DND-41 (cell line): ENCODE measurements at regions not wholly inside any gene's neighbourhood (a gene's known extent, or its start where the extent isn't known, plus 50 kb on each side); places are given as distances from the start of the nearest gene placed in this dataset.

Experiments used
- ATAC-seq: fragments of 200-7000 bp; cut with Tn5 transposase; 3 replicates; pipeline ENCODE4 v1.9.1; 2021; ENCODE audit warnings: low read depth; ENCODE audit not compliant: insufficient read depth
- DNase-seq: peaks from one replicate; pipeline ENCODE4 v3.0.0-alpha.2; 2020
- H2AFZ ChIP-seq: 2 replicates; pipeline ENCODE4 v1.6.0; 2012; ENCODE audit warnings: low read depth, low read length
- H3K27ac ChIP-seq: 2 replicates; pipeline ENCODE4 v1.5.1; 2012; ENCODE audit warnings: low read length, inconsistent platforms
- H3K27me3 ChIP-seq: fragments of 200-600 bp; sonication (generic); 2 replicates; pipeline ENCODE4 v1.6.0; 2012; ENCODE audit warnings: low read length, mild to moderate bottlenecking, inconsistent platforms; ENCODE audit not compliant: insufficient read depth, poor library complexity
- H3K36me3 ChIP-seq: 2 replicates; pipeline ENCODE4 v1.5.1; 2012; ENCODE audit warnings: low read length, inconsistent platforms; ENCODE audit not compliant: insufficient read depth
- H3K4me1 ChIP-seq: 2 replicates; pipeline ENCODE4 v1.5.1; 2012; ENCODE audit warnings: mild to moderate bottlenecking, low read length; ENCODE audit not compliant: insufficient read depth
- H3K4me2 ChIP-seq: 2 replicates; pipeline ENCODE4 v1.6.0; 2012; ENCODE audit warnings: mild to moderate bottlenecking, moderate library complexity, low read length, inconsistent platforms; ENCODE audit not compliant: insufficient read depth
- H3K4me3 ChIP-seq, 2 experiments: fragments of 200-600 bp in 1 of 2; shearing (Covaris generic) in 1 of 2; 2 replicates each; pipeline ENCODE4 v1.5.1; 2012 to 2016; ENCODE audit warnings: inconsistent platforms in 2 of 2, low read length in 2 of 2, mild to moderate bottlenecking in 2 of 2, low read depth in 1 of 2, moderate library complexity in 1 of 2
- H3K79me2 ChIP-seq: 2 replicates; pipeline ENCODE4 v1.6.0; 2012; ENCODE audit warnings: low read length, inconsistent platforms; ENCODE audit not compliant: insufficient read depth
- H3K9ac ChIP-seq: 2 replicates; pipeline ENCODE4 v1.6.0; 2012; ENCODE audit warnings: low read depth, mild to moderate bottlenecking, inconsistent platforms, low read length, moderate library complexity
- H3K9me3 ChIP-seq: 2 replicates; pipeline ENCODE4 v1.5.1; 2012; ENCODE audit warnings: low read length, moderate library complexity, mild to moderate bottlenecking, inconsistent platforms; ENCODE audit not compliant: insufficient read depth, severe bottlenecking
- H4K20me1 ChIP-seq: 2 replicates; pipeline ENCODE4 v1.6.0; 2012; ENCODE audit warnings: low read length; ENCODE audit not compliant: insufficient read depth
- EZH2 ChIP-seq: IDR thresholded peaks from 3 replicates; pipeline ENCODE4 v1.6.1; 2012; ENCODE audit warnings: borderline replicate concordance, low read depth, mild to moderate bottlenecking, moderate library complexity, low read length, inconsistent platforms; ENCODE audit not compliant: severe bottlenecking
- TF ChIP-seq, protein P1 (sequence below): IDR thresholded peaks from 2 replicates; pipeline ENCODE4 v1.5.1; 2012; ENCODE audit warnings: borderline replicate concordance, low read length, moderate library complexity, mild to moderate bottlenecking; ENCODE audit not compliant: poor library complexity, severe bottlenecking; ENCODE audit errors: extremely low read depth

DNA sequence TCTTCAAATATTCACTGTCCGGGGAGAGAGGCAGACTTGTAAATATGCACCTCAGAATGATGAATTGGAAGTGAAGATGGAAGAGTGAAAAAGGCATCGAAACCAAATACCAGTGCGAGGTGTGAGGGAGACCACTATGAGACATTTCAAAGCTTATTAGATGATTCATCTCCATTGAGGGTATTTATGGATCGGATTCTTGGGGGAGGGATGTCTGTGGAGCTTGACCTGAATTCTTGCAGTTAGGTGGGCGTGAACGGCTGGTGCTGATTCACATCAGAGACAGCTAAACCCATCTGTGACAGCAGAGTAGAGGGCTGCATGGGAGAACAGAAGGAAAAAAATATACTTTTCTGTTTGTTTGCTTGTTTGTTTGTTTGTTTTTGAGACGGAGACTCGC is 677.2 kb downstream of the AACS start:
- no peaks in the 10 kb centered on the region for H3K36me3 ChIP-seq
- DNase-seq: no peak
- TF ChIP-seq EZH2: no peak
- TF ChIP-seq, protein P1, sequence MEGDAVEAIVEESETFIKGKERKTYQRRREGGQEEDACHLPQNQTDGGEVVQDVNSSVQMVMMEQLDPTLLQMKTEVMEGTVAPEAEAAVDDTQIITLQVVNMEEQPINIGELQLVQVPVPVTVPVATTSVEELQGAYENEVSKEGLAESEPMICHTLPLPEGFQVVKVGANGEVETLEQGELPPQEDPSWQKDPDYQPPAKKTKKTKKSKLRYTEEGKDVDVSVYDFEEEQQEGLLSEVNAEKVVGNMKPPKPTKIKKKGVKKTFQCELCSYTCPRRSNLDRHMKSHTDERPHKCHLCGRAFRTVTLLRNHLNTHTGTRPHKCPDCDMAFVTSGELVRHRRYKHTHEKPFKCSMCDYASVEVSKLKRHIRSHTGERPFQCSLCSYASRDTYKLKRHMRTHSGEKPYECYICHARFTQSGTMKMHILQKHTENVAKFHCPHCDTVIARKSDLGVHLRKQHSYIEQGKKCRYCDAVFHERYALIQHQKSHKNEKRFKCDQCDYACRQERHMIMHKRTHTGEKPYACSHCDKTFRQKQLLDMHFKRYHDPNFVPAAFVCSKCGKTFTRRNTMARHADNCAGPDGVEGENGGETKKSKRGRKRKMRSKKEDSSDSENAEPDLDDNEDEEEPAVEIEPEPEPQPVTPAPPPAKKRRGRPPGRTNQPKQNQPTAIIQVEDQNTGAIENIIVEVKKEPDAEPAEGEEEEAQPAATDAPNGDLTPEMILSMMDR: no peak
- H3K27ac ChIP-seq: no peak overlapping the region
- H3K9me3 ChIP-seq: no peaks in the 10 kb centered on the region
- H3K27me3 ChIP-seq: no peaks in the 10 kb centered on the region
- H4K20me1 ChIP-seq: no peaks in the 10 kb centered on the region
- H3K9ac ChIP-seq: no peak overlapping the region
- no peak overlapping the region for H2AFZ ChIP-seq
- no peaks in the 10 kb centered on the region for H3K4me1 ChIP-seq
- H3K4me2 ChIP-seq: no peak overlapping the region
- no peak overlapping the region for H3K4me3 ChIP-seq
- no peak for ATAC-seq
- no peaks in the 10 kb centered on the region for H3K79me2 ChIP-seq

DNA sequence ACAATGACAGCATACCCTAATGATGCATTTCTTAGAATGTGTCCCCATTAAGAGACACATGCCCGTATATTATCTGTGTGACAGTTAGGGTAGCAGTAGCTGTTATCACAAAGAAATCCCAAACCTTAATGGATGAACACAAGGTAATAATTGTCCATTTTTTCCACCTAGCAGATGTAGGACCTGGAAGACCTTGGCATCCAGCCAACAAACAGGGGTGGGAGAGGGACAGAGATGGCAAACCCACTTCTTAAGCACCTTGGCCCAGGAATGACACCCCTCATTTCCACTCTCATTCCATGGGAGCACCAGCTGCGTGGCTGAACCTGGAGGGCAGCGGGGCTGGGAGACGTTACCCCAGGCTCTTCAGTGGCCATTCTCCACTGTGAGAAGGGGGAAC is 679.0 kb downstream of the AACS start:
- no peaks in the 10 kb centered on the region for H3K27me3 ChIP-seq
- TF ChIP-seq, protein P1: no peak
- no peaks in the 10 kb centered on the region for H3K79me2 ChIP-seq
- H3K27ac ChIP-seq: no peak overlapping the region
- H4K20me1 ChIP-seq: no peaks in the 10 kb centered on the region
- no peaks in the 10 kb centered on the region for H3K4me1 ChIP-seq
- no peak for DNase-seq
- no peaks in the 10 kb centered on the region for H3K36me3 ChIP-seq
- no peaks in the 10 kb centered on the region for H3K9me3 ChIP-seq
- H2AFZ ChIP-seq: no peak overlapping the region
- H3K9ac ChIP-seq: no peak overlapping the region
- H3K4me3 ChIP-seq: no peak overlapping the region
- no peak overlapping the region for H3K4me2 ChIP-seq
- no peak for ATAC-seq

DNA sequence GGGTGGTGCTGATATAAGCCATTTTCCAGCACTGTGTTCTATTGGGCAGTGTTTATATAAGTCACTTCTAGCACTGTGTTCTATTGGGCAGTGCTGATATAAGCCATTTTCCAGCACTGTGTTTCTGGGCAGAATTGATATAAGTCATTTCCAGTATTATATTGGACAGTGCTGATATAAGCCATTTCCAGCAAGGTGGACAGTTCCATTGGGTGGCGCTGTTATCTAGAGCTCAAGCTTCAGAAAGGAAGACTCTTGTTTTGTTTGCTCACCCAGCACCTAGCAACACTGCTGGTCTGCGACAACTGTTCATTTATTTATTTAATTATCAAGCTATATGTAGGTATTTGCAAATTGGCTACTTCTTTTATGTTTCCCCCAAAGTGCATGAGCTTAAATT is 690.3 kb downstream of the AACS start:
- H3K4me1 ChIP-seq: no peaks in the 10 kb centered on the region
- H3K27me3 ChIP-seq: no peaks in the 10 kb centered on the region
- no peak overlapping the region for H3K9ac ChIP-seq
- H3K79me2 ChIP-seq: no peaks in the 10 kb centered on the region
- H3K4me3 ChIP-seq: no peak overlapping the region
- H2AFZ ChIP-seq: no peak overlapping the region
- ATAC-seq (no peak), DNase-seq (no peak)
- H4K20me1 ChIP-seq: no peaks in the 10 kb centered on the region
- no peak overlapping the region for H3K4me2 ChIP-seq
- H3K27ac ChIP-seq: no peak overlapping the region
- H3K36me3 ChIP-seq: no peaks in the 10 kb centered on the region
- TF ChIP-seq EZH2: no peak
- TF ChIP-seq, protein P1: peak; percentile 4
- no peaks in the 10 kb centered on the region for H3K9me3 ChIP-seq

DNA sequence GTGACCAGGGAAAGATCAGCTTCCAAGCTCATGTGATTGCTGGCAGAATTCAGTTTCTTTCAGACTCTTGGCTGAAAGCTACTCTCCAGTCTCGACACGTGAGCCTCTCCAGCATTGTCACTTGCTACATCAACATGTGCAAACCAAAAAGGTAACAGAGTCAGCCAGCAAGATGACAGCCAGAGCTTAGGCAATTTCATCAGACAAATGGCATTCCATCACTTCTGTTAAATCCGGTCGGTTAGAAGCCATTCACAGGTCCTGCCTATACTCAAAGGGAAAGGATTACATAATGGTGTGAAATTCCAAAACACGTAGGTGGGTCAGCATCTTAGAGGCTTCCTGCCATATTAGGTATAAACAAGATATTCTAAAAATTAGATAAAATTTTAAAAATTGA is 700.9 kb downstream of the AACS start:
- DNase-seq (no peak), ATAC-seq (no peak)
- Histone ChIP-seq H3K9me3 (no peaks in the 10 kb centered on the region), H3K27me3 (no peaks in the 10 kb centered on the region), H3K9ac (no peak overlapping the region), H3K4me1 (no peaks in the 10 kb centered on the region), H3K79me2 (no peaks in the 10 kb centered on the region), H3K4me2 (no peak overlapping the region), H3K27ac (no peak overlapping the region), H4K20me1 (no peaks in the 10 kb centered on the region), H2AFZ (no peak overlapping the region), H3K36me3 (no peaks in the 10 kb centered on the region), H3K4me3 (no peak overlapping the region)
- no peak for TF ChIP-seq EZH2
- TF ChIP-seq, protein P1: no peak
